GM12865 (cell line): ENCODE measurements at regions not wholly inside any gene's neighbourhood (a gene's known extent, or its start where the extent isn't known, plus 50 kb on each side); places are given as distances from the start of the nearest gene placed in this dataset.

ENCODE experiments used
- DNase-seq: peaks from one replicate; pipeline ENCODE4 v3.0.0; 2010; ENCODE audit warnings: low read depth
- H3K4me3 ChIP-seq: 2 replicates; pipeline ENCODE4 v1.5.1; 2011; ENCODE audit warnings: mild to moderate bottlenecking, low read depth, low read length, control low read depth
- CTCF ChIP-seq: IDR thresholded peaks from 2 replicates; pipeline ENCODE4 v1.5.1; 2011; ENCODE audit warnings: low read length, control low read depth, low read depth, inconsistent platforms; ENCODE audit not compliant: insufficient read depth; ENCODE audit errors: missing control alignments

GRCh38 chr7:16347827-16348192 lies 73.5 kb downstream of the CRPPA start:
- no peak overlapping the region for H3K4me3 ChIP-seq
- TF ChIP-seq CTCF = no peak
- DNase-seq = no peak

- H3K4me3 ChIP-seq = no peak overlapping the region
- no peak for TF ChIP-seq CTCF
- no peak for DNase-seq
Observed at GRCh38 chr7:16347066-16347826, 74.1 kb downstream of the CRPPA start.

- no peak for DNase-seq
- H3K4me3 ChIP-seq = no peak overlapping the region
- no peak for TF ChIP-seq CTCF
Observed at GRCh38 chr7:16345979-16346958, 75.1 kb downstream of the CRPPA start.

GRCh38 chr7:16344927-16345326 lies 76.4 kb downstream of the CRPPA start:
- no peak overlapping the region for H3K4me3 ChIP-seq
- TF ChIP-seq CTCF = no peak
- no peak for DNase-seq

GRCh38 chr7:16343612-16344011 lies 77.7 kb downstream of the CRPPA start:
- TF ChIP-seq CTCF = no peak
- no peak overlapping the region for H3K4me3 ChIP-seq
- DNase-seq = no peak

- H3K4me3 ChIP-seq = no peak overlapping the region
- TF ChIP-seq CTCF = no peak
- no peak for DNase-seq
Observed at GRCh38 chr7:16338065-16338464, 83.3 kb downstream of the CRPPA start.
